Fibroblast of mammary gland (primary cell): ENCODE measurements at regions not wholly inside any gene's neighbourhood (a gene's known extent, or its start where the extent isn't known, plus 50 kb on each side); places are given as distances from the start of the nearest gene placed in this dataset.
"Not testable (repeated sequence)": the region's sequence is repeated elsewhere in the genome, so short reads cannot be mapped to it uniquely, and the experiment has no call there.

ENCODE experiments used
- DNase-seq: peaks from one replicate; pipeline ENCODE4 v3.0.0-alpha.2; 2010; ENCODE audit warnings: low read depth
- H3K4me3 ChIP-seq: 2 replicates; pipeline ENCODE4 v1.5.1; 2011; ENCODE audit warnings: low read depth, mild to moderate bottlenecking, low read length, moderate library complexity; ENCODE audit not compliant: control insufficient read depth
- TF ChIP-seq, protein P1 (sequence below): conservative IDR thresholded peaks from 2 replicates; pipeline ENCODE4 v1.5.1; 2011; ENCODE audit warnings: low read depth, low read length, inconsistent platforms; ENCODE audit not compliant: control insufficient read depth, insufficient read depth

DNA sequence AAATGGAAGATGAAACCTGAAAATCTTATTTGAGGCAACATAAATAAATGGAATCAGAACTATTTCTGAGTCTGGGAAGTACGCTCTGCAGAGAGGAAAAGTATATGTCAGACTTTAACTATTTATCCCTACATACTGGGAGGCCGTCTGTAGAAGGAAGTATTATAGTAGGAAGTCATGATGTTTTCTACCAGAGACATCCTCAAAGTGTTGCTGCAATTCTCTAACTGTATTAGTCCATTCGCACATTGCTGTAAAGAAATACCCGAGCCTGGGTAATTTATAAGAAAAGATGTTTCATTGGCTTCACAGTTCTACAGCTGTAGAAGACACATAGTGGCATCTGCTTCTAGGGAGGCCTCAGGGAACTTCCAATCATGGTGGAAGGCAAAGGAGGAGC lies 88.7 kb upstream of the TBL1X start:
- TF ChIP-seq, protein P1, sequence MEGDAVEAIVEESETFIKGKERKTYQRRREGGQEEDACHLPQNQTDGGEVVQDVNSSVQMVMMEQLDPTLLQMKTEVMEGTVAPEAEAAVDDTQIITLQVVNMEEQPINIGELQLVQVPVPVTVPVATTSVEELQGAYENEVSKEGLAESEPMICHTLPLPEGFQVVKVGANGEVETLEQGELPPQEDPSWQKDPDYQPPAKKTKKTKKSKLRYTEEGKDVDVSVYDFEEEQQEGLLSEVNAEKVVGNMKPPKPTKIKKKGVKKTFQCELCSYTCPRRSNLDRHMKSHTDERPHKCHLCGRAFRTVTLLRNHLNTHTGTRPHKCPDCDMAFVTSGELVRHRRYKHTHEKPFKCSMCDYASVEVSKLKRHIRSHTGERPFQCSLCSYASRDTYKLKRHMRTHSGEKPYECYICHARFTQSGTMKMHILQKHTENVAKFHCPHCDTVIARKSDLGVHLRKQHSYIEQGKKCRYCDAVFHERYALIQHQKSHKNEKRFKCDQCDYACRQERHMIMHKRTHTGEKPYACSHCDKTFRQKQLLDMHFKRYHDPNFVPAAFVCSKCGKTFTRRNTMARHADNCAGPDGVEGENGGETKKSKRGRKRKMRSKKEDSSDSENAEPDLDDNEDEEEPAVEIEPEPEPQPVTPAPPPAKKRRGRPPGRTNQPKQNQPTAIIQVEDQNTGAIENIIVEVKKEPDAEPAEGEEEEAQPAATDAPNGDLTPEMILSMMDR = no peak
- DNase-seq = no peak
- H3K4me3 ChIP-seq = no peak overlapping the region

DNA sequence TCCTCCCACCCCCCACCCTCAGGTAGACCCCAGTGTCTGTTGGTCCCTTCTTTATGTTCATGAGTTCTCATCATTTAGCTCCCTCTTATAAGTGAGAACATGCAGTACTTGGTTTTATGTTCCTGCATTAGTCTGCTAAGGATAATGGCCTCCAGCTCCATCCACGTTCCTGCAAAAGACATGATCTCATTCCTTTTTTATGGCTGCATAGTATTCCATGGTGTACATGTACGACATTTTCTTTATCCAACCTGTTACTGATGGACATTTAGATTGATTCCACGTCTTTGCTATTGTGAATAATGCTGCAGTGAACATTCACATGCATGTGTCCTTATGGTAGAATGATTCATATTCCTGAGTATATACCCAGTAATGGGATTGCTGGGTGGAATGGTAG lies 87.6 kb upstream of the TBL1X start:
- not testable (repeated sequence) for H3K4me3 ChIP-seq, DNase-seq

DNA sequence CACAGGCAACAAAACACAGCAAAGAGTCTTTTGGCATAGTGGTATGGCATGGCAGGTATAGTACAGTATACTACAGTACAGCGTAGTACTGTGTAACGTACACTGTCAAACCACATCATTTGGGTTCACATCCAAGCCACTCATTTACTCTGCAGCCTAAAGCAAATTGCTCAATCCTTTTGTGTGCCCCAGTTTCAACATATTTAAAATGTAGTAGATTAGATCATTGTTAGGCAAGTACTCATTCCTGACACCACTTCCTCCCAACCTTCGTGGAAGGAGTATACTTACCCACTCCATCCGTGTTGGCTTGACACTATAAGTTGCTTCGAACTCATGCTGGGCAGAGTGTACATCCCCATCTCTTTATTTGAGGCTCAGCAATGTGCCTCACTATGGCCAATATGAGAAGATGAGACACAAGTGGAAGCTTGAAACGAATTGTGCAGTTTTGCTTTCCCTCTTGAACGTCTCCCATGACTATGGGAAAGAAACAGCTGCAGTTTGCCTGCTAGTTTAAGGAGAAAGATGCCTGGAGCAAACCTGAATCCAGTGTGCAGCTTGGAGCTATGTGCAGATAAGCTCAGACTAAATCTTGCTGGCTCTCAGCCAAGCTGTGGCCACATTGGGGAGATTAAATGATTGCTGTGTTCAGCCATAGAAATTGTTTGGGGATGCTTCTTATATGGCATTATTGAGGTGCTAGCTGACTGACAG lies 85.7 kb upstream of the TBL1X start:
- TF ChIP-seq, protein P1 = no peak
- H3K4me3 ChIP-seq = no peak overlapping the region
- DNase-seq = peak; percentile 75

DNA sequence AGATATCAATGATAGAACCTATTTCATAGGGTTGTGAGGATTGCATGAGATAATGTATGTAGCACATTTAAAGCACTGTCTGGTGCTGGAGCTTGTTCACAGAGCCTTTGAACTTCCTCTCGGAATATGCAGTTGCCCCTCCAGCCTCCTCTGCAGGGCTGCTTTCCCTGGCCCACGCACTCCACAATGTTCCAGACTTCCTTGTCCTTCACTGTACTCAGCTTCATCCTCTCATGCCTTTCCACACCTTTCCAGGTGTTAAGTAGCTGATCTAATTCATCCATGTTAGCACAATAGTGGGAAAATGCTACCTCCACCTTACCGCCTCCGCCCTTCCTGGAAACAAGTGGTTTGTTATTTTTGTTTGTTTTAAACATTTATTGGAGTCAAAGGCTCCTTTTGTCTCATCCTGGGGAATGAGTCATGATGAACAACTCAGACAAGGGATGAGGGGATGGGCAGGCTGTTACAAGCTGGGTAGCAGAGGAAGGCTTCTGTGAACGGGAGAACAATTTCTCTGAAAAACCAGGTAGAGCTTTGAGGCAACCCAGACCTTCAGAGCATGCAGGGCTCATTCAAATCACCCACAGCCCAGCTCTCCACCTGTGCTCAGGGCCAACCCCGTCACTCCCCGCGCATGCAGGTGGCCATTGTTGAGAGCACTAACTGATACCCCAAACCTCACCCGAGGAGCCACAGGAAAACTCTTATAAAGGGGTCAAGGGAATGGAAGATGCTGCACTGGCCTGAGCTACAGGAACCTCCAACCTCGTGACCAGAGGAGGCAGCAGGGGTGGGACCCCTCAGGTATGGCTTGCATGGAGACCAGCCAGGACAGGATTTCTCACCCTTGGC lies 84.9 kb upstream of the TBL1X start:
- H3K4me3 ChIP-seq = no peak overlapping the region
- peak; percentile 64 for DNase-seq
- TF ChIP-seq, protein P1 = no peak

DNA sequence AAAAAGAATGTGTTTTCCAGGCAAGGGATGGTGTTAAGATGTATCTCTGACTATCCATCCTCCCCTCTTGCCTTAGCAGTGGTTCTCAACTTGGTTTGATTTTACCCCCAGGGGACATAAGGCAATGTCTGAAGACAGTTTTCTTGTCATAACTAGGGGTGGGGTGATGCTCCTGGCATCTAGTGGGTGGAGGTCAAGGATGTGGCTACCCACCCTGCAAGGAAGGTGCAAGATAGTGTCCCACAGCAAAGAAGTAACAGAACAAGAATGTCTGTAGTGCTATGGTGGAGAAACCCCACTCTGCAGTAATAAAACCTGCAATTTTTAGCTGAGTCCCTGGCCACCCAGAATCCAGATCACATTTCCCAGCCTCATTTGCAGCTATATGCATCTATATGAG lies 81.2 kb upstream of the TBL1X start:
- no peak for DNase-seq
- no peak overlapping the region for H3K4me3 ChIP-seq
- TF ChIP-seq, protein P1 = no peak

DNA sequence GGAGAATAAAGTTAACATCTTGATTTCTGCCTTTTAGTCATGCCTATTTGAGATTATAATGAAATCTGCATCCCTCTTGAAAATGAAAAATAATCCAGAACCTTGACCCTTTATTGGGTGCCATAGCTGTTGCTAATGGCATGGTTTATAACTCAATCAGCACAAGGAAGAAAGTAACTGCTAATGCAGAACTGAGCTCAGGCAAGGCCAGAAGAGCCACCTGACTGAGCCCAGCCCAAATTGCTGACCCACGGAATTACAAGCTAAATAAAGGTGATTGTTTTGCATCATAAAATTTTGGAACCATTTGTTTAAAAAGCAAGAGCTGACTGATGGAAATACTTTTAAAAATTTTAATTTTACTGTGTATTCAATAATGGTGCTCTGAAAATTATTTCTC lies 76.4 kb upstream of the TBL1X start:
- DNase-seq = no peak
- no peak overlapping the region for H3K4me3 ChIP-seq
- TF ChIP-seq, protein P1 = no peak

DNA sequence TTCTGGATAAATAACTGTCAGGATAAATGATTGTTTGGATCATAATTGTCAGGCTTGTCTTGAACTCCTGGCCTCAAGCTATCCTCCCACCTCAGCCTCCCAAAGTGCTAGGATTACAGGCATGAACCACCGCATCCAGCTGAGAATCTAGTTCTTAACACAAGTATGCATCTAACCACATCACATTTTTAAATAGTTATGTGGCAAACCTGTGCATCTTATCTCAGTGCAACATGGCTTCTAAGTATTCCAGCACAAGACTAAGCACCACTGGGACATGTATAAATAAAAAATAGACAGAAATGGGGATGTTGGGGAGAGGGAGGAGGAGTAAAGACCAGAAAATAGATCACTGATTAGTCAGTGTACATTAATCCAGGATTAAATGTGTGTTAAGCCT lies 74.7 kb upstream of the TBL1X start:
- TF ChIP-seq, protein P1 = no peak
- no peak for DNase-seq
- no peak overlapping the region for H3K4me3 ChIP-seq
